Activated naive CD8-positive, alpha-beta T cell treated with anti-CD3 and anti-CD28 coated beads, Interleukin-2, amount 10 ng/mL, durations not matched to agents 7 days and 5 days (primary cell): ENCODE measurements at regions not wholly inside any gene's neighbourhood (a gene's known extent, or its start where the extent isn't known, plus 50 kb on each side); places are given as distances from the start of the nearest gene placed in this dataset.

Experiments used
- ATAC-seq: fragments of 150-1000 bp; cut with Tn5 transposase; one replicate; pipeline ENCODE4 v1.10.0; 2021; ENCODE audit warnings: low read depth, moderate library complexity
- POLR2A ChIA-PET: fragments of 350-600 bp; sonication (Branson Sonifier 250); formaldehyde crosslinking; loops from one replicate; lab custom pipeline; 2021; ENCODE audit warnings: antibody characterized with exemption; lab: Charles Lee
- DNase-seq: peaks from one replicate; pipeline ENCODE4 v3.0.0; 2021
- H3K27ac Mint-ChIP-seq: one replicate; pipeline ENCODE4 v1.8.0; 2022; ENCODE audit warnings: mild to moderate bottlenecking, mixed read lengths
- H3K27me3 Mint-ChIP-seq: one replicate; pipeline ENCODE4 v1.8.0; 2022; ENCODE audit warnings: mild to moderate bottlenecking, moderate library complexity, mixed read lengths
- H3K36me3 Mint-ChIP-seq: one replicate; pipeline ENCODE4 v1.8.0; 2021; ENCODE audit warnings: mild to moderate bottlenecking, mixed read lengths
- H3K4me1 Mint-ChIP-seq: one replicate; pipeline ENCODE4 v1.8.0; 2021; ENCODE audit warnings: mixed read lengths
- H3K4me3 Mint-ChIP-seq: one replicate; pipeline ENCODE4 v1.8.0; 2022; ENCODE audit warnings: mild to moderate bottlenecking, moderate library complexity, mixed read lengths
- H3K9me3 Mint-ChIP-seq: one replicate; pipeline ENCODE4 v1.8.0; 2021; ENCODE audit warnings: mixed read lengths

DNA sequence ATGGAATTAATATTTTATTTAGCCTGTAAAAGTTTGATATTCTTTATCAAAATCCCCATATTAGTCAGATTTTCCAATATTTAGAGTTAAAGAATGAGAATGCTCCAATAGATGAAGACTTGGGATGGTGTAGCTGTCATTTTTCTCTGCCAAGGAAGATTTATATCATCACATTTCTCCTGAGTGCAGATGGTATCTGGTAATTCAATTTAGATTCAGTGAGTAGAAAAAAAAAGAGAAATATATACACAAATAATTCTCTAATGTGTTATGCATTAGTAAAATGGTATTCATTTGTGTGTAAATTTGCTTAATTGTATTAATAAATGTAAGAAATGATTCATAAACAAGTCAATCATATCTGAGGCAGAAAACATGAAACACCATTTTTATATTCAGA lies 1508.7 kb upstream of the PCDH20 start:
- Mint-ChIP-seq H3K4me3 (no peak overlapping the region), H3K9me3 (peaks cover 1% of the 10 kb centered on the region), H3K36me3 (no peaks in the 10 kb centered on the region), H3K27ac (no peak overlapping the region), H3K27me3 (no peaks in the 10 kb centered on the region), H3K4me1 (no peaks in the 10 kb centered on the region)
- POLR2A ChIA-PET: no interaction called here
- no peak for ATAC-seq
- DNase-seq: no peak

DNA sequence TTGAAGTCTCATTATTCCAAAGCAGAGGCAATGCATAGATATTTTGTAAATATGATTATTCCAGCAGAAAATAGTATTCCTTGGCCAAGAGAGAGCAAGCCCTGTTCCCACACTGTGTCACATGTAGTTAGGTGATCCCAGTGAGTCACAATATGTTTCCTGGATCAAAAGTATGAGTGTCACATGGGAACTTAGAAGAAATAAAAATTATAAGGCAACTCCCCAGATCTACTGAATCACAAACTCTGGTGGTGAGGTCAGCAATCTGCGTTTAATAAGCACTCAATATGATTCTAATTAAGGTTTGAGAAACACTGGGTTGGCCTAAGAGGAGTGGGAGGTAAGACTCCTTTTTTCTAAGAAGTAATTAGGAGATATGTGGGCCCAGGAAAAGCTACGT lies 1504.5 kb upstream of the PCDH20 start:
- Mint-ChIP-seq H3K27ac (no peak overlapping the region), H3K36me3 (no peaks in the 10 kb centered on the region), H3K4me1 (no peaks in the 10 kb centered on the region), H3K4me3 (no peak overlapping the region), H3K9me3 (no peaks in the 10 kb centered on the region), H3K27me3 (no peaks in the 10 kb centered on the region)
- ATAC-seq (no peak), DNase-seq (no peak)
- POLR2A ChIA-PET: no interaction called here

DNA sequence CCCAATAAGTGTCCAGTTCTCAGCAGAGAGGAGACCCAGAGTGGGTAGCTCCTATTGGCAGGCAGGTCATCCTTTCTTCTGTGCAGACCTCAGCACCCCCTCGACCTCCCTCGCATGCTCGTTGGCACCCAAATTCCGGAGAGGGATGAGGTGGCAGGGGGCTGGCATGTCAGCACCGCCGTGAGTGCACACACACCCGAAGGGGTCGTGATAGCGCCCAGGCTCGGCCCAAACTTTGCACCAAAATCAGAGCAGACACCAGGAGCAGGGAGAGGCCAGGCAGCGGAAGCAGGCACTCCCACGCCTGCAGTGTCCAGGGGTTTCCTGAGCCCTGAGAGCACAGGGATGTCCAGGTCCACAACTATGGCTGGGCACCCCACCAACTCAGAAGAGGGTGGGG lies 1503.8 kb upstream of the PCDH20 start:
- peaks cover 1% of the 10 kb centered on the region for H3K9me3 Mint-ChIP-seq

DNA sequence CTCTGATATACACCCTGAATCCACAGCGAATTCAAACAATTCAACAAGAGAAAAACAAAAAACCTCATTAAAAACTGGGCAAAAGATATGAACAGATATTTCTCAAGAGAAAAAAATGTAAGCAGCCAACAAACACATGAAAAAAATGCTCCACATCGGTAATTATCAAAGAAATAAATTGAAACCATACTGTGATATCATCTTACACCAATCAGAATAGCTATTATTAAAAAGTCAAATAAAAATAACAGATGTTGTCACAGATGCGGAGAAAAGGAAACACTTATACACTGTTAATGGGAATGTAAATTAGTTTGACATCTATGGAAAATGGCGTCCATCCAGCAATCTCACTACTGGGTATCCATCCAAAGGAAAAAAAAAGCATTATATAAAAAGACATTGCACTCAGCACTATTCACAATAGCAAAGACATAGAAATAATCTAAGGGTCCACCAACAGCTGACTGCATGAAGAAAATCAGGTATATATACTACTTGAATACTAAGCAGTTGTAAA lies 1495.0 kb upstream of the PCDH20 start:
- H3K36me3 Mint-ChIP-seq: no peaks in the 10 kb centered on the region

More for the DNA sequence above, 1503.8 kb upstream of the PCDH20 start:
- no peaks in the 10 kb centered on the region for H3K4me1 Mint-ChIP-seq
- H3K36me3 Mint-ChIP-seq: no peaks in the 10 kb centered on the region
- no peaks in the 10 kb centered on the region for H3K27me3 Mint-ChIP-seq
- H3K4me3 Mint-ChIP-seq: no peak overlapping the region
- no peak for DNase-seq
- no peak overlapping the region for H3K27ac Mint-ChIP-seq
- ATAC-seq: no peak
- POLR2A ChIA-PET: no interaction called here

DNA sequence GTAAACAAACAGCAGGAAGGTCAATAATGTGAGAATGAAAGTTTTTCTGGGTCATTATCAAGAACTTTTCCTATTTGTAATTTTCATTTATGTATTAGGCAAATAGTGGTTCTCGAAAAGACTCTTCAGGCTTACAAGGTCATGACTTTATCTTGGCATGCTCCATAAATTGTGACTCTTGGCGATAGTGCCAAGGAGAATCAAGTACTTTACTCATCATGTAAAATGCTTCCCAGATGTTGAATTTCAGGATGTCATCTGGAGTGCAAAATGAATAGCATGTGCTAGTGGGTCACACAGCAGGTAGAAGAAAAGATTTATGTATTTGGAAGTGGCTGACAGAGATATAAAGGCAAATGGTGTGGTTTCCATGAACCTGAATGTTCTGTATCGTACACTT lies 1492.7 kb upstream of the PCDH20 start:
- H3K4me1 Mint-ChIP-seq: no peaks in the 10 kb centered on the region

More for the DNA sequence above, 1495.0 kb upstream of the PCDH20 start:
- ATAC-seq: no peak
- no peaks in the 10 kb centered on the region for H3K4me1 Mint-ChIP-seq
- no peak overlapping the region for H3K4me3 Mint-ChIP-seq
- H3K9me3 Mint-ChIP-seq: peaks cover 2% of the 10 kb centered on the region
- POLR2A ChIA-PET: no interaction called here
- no peak for DNase-seq
- H3K27ac Mint-ChIP-seq: no peak overlapping the region
- H3K27me3 Mint-ChIP-seq: no peaks in the 10 kb centered on the region

DNA sequence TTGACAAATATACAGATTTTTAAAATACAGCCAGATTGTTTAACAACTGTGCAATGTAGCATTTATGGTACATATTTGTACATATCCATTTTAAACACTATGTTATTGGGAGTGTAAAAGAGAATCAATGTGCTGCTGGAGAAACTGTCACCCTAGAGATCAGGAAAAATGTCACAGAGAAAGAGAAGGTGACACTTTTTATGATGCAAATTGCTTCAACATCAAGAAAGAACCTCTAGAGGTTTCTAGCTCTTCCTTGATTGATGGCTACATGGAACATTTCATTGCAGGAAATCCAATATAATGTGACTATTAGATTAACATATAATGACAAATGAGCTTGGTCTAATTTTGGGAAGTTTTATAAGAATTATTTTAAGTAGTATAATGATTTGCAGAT lies 1491.2 kb upstream of the PCDH20 start:
- Mint-ChIP-seq H3K4me3 (no peak overlapping the region), H3K27me3 (no peaks in the 10 kb centered on the region), H3K36me3 (no peaks in the 10 kb centered on the region), H3K4me1 (no peaks in the 10 kb centered on the region), H3K9me3 (peaks cover 1% of the 10 kb centered on the region), H3K27ac (no peak overlapping the region)
- no peak for DNase-seq
- POLR2A ChIA-PET: no interaction called here
- ATAC-seq: no peak

More for the DNA sequence above, 1492.7 kb upstream of the PCDH20 start:
- DNase-seq: no peak
- Mint-ChIP-seq H3K36me3 (no peaks in the 10 kb centered on the region), H3K27me3 (no peaks in the 10 kb centered on the region), H3K4me3 (no peak overlapping the region), H3K9me3 (peaks cover 1% of the 10 kb centered on the region), H3K27ac (no peak overlapping the region)
- POLR2A ChIA-PET: no interaction called here
- no peak for ATAC-seq

DNA sequence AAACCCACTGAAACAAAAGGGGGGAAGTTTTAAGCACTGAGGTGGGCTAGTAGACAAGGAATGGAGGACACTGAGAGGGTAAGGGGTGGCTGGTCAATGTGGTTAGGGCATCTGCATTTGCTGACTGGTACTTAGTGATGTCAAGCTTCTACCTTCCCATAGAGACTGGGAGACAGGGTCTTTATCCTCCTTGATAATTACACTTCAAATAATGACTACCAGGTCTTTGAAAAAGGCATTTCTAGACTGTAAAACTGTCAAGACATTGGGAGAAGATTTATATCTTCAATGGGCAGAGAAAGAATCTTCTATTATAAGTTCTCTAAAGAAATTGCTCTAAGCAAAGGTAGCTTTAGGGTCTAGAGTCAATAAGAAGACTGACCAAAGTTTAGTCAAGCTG lies 1490.8 kb upstream of the PCDH20 start:
- POLR2A ChIA-PET: no interaction called here
- Mint-ChIP-seq H3K4me3 (no peak overlapping the region), H3K27me3 (no peaks in the 10 kb centered on the region)

DNA sequence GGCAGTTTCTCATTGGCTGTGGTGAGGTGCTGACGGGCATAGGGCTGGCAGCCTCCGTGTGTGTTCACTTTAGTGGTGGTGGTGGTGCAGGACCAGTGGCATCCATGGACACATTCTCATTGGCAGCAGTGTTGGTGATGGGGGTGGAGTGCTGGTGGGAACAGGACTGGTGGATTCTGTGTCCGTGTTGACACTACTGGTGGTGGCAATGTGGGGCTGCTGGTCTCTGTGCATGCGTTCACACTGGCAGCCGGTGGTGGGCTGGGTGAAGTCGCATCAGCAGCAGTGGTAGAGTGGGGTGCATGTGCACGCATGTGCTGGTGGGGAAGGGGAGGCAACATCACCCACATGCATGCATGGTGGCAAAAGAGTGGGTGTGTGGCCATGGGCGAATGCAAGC lies 1471.4 kb upstream of the PCDH20 start:
- Mint-ChIP-seq H3K27ac (no peak overlapping the region), H3K4me1 (no peaks in the 10 kb centered on the region), H3K27me3 (no peaks in the 10 kb centered on the region), H3K4me3 (no peak overlapping the region), H3K9me3 (peaks cover 9% of the 10 kb centered on the region), H3K36me3 (no peaks in the 10 kb centered on the region)
- ATAC-seq: no peak
- POLR2A ChIA-PET: no interaction called here
- no peak for DNase-seq

More for the DNA sequence above, 1490.8 kb upstream of the PCDH20 start:
- no peak overlapping the region for H3K27ac Mint-ChIP-seq
- ATAC-seq (no peak), DNase-seq (no peak)
- no peaks in the 10 kb centered on the region for H3K36me3 Mint-ChIP-seq
- no peaks in the 10 kb centered on the region for H3K4me1 Mint-ChIP-seq
- peaks cover 1% of the 10 kb centered on the region for H3K9me3 Mint-ChIP-seq

DNA sequence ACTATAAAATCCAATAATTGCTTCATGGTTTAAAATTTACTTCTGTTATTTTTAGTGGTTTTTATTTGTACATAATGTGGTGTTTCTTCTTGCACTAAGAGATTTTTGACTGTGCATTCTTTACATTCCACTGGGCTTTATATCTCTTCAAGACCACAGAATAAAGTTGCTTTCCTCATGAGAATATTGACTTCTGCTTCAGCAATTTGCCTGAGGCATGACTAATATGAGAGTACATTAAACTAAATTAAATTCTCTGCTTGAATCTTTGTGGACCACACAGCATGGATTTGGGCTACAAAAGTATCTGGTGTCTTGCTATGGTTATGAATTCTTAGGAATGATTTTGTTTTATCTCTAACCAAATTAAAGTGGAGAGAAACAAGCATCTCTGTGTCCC lies 1463.4 kb upstream of the PCDH20 start:
- Mint-ChIP-seq H3K4me1 (no peaks in the 10 kb centered on the region), H3K9me3 (peaks cover 7% of the 10 kb centered on the region), H3K36me3 (no peaks in the 10 kb centered on the region), H3K4me3 (no peak overlapping the region), H3K27me3 (no peaks in the 10 kb centered on the region), H3K27ac (no peak overlapping the region)
- POLR2A ChIA-PET: no interaction called here
- ATAC-seq: no peak
- no peak for DNase-seq

DNA sequence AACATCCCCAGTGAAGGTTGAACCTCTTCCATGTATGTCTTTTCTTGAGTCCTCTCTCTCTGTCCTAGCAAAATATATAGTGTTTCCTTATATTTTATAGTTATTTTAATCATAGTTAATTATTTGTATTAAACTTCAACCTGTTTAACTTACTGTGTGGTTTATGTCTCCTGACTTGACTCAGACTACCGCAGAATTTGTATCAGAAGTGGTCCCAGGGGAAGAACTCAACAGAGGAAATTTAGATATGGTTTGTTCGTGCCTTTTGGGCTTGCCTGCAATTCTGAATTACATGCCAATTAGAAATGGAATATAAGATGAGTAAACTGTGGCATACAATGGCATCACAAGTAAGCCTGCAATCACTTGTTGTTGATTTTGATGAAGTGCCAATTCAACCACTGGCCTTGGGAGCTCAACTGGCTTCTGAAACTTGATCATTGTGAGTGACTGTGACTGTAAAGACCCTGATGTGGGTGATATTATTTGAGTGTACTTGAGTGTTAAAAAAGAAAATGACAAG lies 1459.5 kb upstream of the PCDH20 start:
- POLR2A ChIA-PET: no interaction called here
- Mint-ChIP-seq H3K27ac (no peak overlapping the region), H3K36me3 (no peaks in the 10 kb centered on the region), H3K4me1 (no peaks in the 10 kb centered on the region), H3K27me3 (no peaks in the 10 kb centered on the region), H3K9me3 (peaks cover 3% of the 10 kb centered on the region), H3K4me3 (no peak overlapping the region)
- ATAC-seq (no peak), DNase-seq (no peak)

DNA sequence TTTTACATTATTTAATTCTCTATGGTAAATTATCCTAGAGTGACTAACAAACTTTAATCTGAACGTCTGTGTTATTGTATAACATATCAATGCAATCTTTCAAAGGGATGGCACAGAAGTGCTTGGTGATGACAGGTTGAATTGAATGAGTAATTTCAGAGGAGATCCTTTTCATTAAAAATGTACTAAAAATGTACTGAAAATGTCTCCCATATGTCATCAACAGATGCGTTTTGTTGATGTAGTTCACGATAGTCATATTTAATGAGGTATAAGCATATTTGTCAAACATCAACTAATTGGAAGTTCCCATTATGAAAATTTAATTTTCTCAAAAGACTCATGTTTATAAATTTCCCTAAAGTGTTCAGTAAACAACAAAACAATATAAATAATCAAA lies 1434.7 kb upstream of the PCDH20 start:
- POLR2A ChIA-PET: no interaction called here
- H3K9me3 Mint-ChIP-seq: peaks cover 1% of the 10 kb centered on the region
- DNase-seq: no peak
- H3K36me3 Mint-ChIP-seq: no peaks in the 10 kb centered on the region
- no peak overlapping the region for H3K27ac Mint-ChIP-seq
- no peaks in the 10 kb centered on the region for H3K27me3 Mint-ChIP-seq
- H3K4me3 Mint-ChIP-seq: no peak overlapping the region
- H3K4me1 Mint-ChIP-seq: no peaks in the 10 kb centered on the region
- no peak for ATAC-seq

DNA sequence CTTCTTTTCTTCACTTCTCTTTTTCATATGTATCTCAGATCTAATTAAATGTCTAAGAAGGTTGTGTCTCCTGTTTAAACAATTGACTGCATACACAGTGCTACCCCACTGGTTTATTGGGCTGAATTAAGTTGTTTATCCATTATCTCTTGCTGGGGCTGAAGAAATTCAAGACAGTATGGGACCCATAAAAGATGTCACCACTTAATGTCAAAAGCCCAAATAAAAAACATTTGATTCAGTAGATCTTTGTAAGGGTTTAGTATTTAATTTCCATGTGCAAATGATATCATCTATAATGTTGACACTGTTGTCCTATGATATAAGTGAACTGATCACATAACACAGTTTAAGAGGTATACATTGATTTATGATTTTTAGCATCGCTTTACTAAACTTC lies 1431.9 kb upstream of the PCDH20 start:
- Mint-ChIP-seq H3K27ac (no peak overlapping the region), H3K27me3 (no peaks in the 10 kb centered on the region), H3K4me3 (no peak overlapping the region), H3K36me3 (no peaks in the 10 kb centered on the region), H3K4me1 (no peaks in the 10 kb centered on the region), H3K9me3 (peaks cover 3% of the 10 kb centered on the region)
- DNase-seq (no peak), ATAC-seq (no peak)
- POLR2A ChIA-PET: no interaction called here

DNA sequence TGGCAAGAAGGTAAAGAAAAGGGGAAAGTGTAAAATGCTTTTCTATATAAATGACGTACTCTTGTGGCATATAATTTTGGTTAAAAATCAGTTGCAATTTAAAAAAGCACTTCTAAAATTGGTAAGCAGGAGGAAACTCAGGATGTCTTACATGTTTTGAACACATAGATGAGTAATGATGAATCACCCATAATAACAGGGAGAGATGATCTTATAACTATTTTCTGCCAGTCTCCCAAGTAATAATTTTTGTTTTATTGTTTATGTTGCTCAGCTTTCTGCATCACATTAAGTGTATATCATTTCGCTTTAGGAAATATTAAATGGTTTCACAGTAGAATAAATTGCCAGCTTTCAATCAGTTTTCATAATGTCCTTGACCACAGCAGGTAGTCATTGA lies 1430.7 kb upstream of the PCDH20 start:
- ATAC-seq: no peak
- H3K9me3 Mint-ChIP-seq: peaks cover 3% of the 10 kb centered on the region
- no peak overlapping the region for H3K4me3 Mint-ChIP-seq
- no peak overlapping the region for H3K27ac Mint-ChIP-seq
- POLR2A ChIA-PET: no interaction called here
- H3K36me3 Mint-ChIP-seq: no peaks in the 10 kb centered on the region
- DNase-seq: no peak
- H3K4me1 Mint-ChIP-seq: no peaks in the 10 kb centered on the region
- H3K27me3 Mint-ChIP-seq: no peaks in the 10 kb centered on the region

DNA sequence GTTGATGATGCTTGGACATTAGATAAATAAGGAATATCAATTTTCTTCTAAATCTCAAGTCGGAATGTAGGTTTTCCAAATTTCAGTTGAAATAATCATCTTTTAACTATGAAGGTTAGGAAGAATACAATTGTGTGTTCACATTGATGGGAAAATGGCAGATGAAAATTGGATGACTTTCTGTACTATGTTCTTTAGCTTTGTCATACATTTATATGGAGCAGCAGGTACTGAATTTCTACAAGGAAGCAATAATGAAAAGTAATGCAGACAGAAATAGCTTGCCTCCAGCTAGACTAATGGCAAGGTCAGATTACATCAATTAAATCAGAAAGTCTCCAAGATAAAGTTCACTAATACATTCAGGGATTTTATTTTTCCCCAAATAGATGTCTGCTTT lies 1423.7 kb upstream of the PCDH20 start:
- POLR2A ChIA-PET: no interaction called here
- no peak for DNase-seq
- Mint-ChIP-seq H3K4me3 (no peak overlapping the region), H3K27me3 (no peaks in the 10 kb centered on the region), H3K36me3 (no peaks in the 10 kb centered on the region), H3K4me1 (no peaks in the 10 kb centered on the region), H3K9me3 (peaks cover 2% of the 10 kb centered on the region), H3K27ac (no peak overlapping the region)
- no peak for ATAC-seq

DNA sequence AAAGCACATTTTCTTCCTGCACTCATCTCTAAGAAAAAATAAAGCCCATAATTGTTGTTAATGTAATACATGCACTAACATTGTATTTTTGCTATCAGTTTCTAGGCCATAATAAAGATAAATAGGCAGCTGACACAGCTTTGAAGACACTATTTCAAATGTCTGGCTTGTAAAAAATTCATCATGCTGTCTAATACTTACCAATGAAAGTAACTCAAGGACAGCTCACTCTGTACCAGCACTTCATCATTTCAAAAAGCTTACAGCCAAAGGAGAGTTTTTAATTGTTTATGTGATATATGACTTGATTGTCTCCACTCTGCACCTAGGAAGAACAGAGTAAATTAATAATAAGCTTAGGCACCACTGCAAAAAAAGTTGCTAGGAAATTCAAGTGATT lies 1423.3 kb upstream of the PCDH20 start:
- POLR2A ChIA-PET: no interaction called here
- no peak overlapping the region for H3K27ac Mint-ChIP-seq
- DNase-seq (no peak), ATAC-seq (no peak)
- no peak overlapping the region for H3K4me3 Mint-ChIP-seq
- no peaks in the 10 kb centered on the region for H3K27me3 Mint-ChIP-seq
- H3K9me3 Mint-ChIP-seq: peaks cover 2% of the 10 kb centered on the region
- H3K36me3 Mint-ChIP-seq: no peaks in the 10 kb centered on the region
- H3K4me1 Mint-ChIP-seq: no peaks in the 10 kb centered on the region
